ENCODE measurements at regions not wholly inside any gene's neighbourhood (a gene's known extent, or its start where the extent isn't known, plus 50 kb on each side); places are given as distances from the start of the nearest gene placed in this dataset.

GRCh38 chr2:133952420-133952819 is 301.5 kb upstream of the MGAT5 start:
- H2AFZ ChIP-seq (ENCODE audit: low read length), result no peak overlapping the region
- no peaks in the 10 kb centered on the region for H3K79me2 ChIP-seq (ENCODE audit: insufficient read depth, low read depth, low read length)
- BruUV-seq (replicated peaks), result no TSS peak
- ChIA-PET CTCF (ENCODE audit: unreplicated experiment) (no interaction called here), POLR2A (interaction anchor here (0.6 to 1.2 kb wide), 2 partner anchors 25 to 368 kb away, joined by 3 to 4 read pairs; no protein-coding TSS in a partner anchor)
- no peak overlapping the region for H3K4me2 ChIP-seq (ENCODE audit: low read length)
- H3K9me3 ChIP-seq (ENCODE audit: low read length), result no peaks in the 10 kb centered on the region
- H3K36me3 ChIP-seq (ENCODE audit: insufficient read depth, low read length), result no peaks in the 10 kb centered on the region
- no peak overlapping the region for H3K27ac ChIP-seq (ENCODE audit: low read depth, low read length, poor library complexity, severe bottlenecking)
- H4K20me1 ChIP-seq (ENCODE audit: insufficient read depth, low read length), result no peaks in the 10 kb centered on the region
- no peak for DNase-seq (ENCODE audit: low spot score)
- H3K4me3 ChIP-seq (ENCODE audit: low read depth, low read length, poor library complexity, severe bottlenecking), result no peak overlapping the region
- TF ChIP-seq CTCF (conservative IDR thresholded peaks at IDR 0.05; ENCODE audit: low read length), result no peak
- TF ChIP-seq EZH2phosphoT487 (IDR thresholded peaks at IDR 0.05; ENCODE audit: borderline replicate concordance, low read depth, low read length), result no peak
- no peaks in the 10 kb centered on the region for H3K9me2 ChIP-seq (ENCODE audit: insufficient read depth, low read length)
- no peaks in the 10 kb centered on the region for H3K4me1 ChIP-seq (ENCODE audit: insufficient read depth, low read length, poor library complexity, severe bottlenecking)
- intact Hi-C loops (cut with micrococcal nuclease; ENCODE audit: unreplicated experiment), result no loop called here

- no peaks in the 10 kb centered on the region for H3K4me1 ChIP-seq (ENCODE audit: insufficient read depth, low read length, poor library complexity, severe bottlenecking)
- no TSS peak for BruUV-seq (replicated peaks)
Observed at GRCh38 chr2:133952896-133953295, 301.0 kb upstream of the MGAT5 start.

More at GRCh38 chr2:133952896-133953295, 301.0 kb upstream of the MGAT5 start:
- no peak overlapping the region for H3K27ac ChIP-seq (ENCODE audit: low read depth, low read length, poor library complexity, severe bottlenecking)
- no peaks in the 10 kb centered on the region for H3K9me2 ChIP-seq (ENCODE audit: insufficient read depth, low read length)
- H3K4me2 ChIP-seq (ENCODE audit: low read length), result no peak overlapping the region
- H3K4me3 ChIP-seq (ENCODE audit: low read depth, low read length, poor library complexity, severe bottlenecking), result no peak overlapping the region
- TF ChIP-seq CTCF (conservative IDR thresholded peaks at IDR 0.05; ENCODE audit: low read length), result no peak
- TF ChIP-seq EZH2phosphoT487 (IDR thresholded peaks at IDR 0.05; ENCODE audit: borderline replicate concordance, low read depth, low read length), result no peak
- H2AFZ ChIP-seq (ENCODE audit: low read length), result no peak overlapping the region
- POLR2A ChIA-PET, result interaction anchor here (0.6 to 1.2 kb wide), 2 partner anchors 25 to 368 kb away, joined by 3 to 4 read pairs; no protein-coding TSS in a partner anchor
- DNase-seq (ENCODE audit: low spot score), result no peak
- intact Hi-C loops (cut with micrococcal nuclease; ENCODE audit: unreplicated experiment), result no loop called here
- H3K9me3 ChIP-seq (ENCODE audit: low read length), result no peaks in the 10 kb centered on the region
- H4K20me1 ChIP-seq (ENCODE audit: insufficient read depth, low read length), result no peaks in the 10 kb centered on the region
- H3K79me2 ChIP-seq (ENCODE audit: insufficient read depth, low read depth, low read length), result no peaks in the 10 kb centered on the region
- CTCF ChIA-PET (ENCODE audit: unreplicated experiment), result no interaction called here
- H3K36me3 ChIP-seq (ENCODE audit: insufficient read depth, low read length), result no peaks in the 10 kb centered on the region
